WTC11 (cell line): ENCODE measurements at regions not wholly inside any gene's neighbourhood (a gene's known extent, or its start where the extent isn't known, plus 50 kb on each side); places are given as distances from the start of the nearest gene placed in this dataset.
"Not testable (repeated sequence)": the region's sequence is repeated elsewhere in the genome, so short reads cannot be mapped to it uniquely, and the experiment has no call there.

ENCODE experiments used
- ATAC-seq: fragments of 200-7000 bp; cut with Tn5 transposase; 2 replicates; pipeline ENCODE4 v1.10.0; 2021; ENCODE audit warnings: mild to moderate bottlenecking, moderate library complexity
- CTCF ChIA-PET: fragments of 300-600 bp; sonication (Branson Sonifier 250); formaldehyde crosslinking; loops from one replicate; lab custom pipeline; 2021; ENCODE audit warnings: antibody characterized with exemption; lab: Charles Lee
- POLR2A ChIA-PET: fragments of 350-600 bp; sonication (Branson Sonifier 250); formaldehyde crosslinking; loops from one replicate; lab custom pipeline; 2021; ENCODE audit warnings: antibody characterized with exemption; lab: Charles Lee
- DNase-seq: peaks from one replicate; pipeline ENCODE4 v3.0.0; 2021; ENCODE audit warnings: low spot score
- H3K27ac Mint-ChIP-seq: 2 replicates; pipeline ENCODE4 v1.8.0; 2021; ENCODE audit warnings: mixed read lengths
- H3K27me3 Mint-ChIP-seq: 2 replicates; pipeline ENCODE4 v1.8.0; 2021; ENCODE audit warnings: low read depth, mild to moderate bottlenecking, moderate library complexity, mixed read lengths
- H3K36me3 Mint-ChIP-seq: 2 replicates; pipeline ENCODE4 v1.8.0; 2021; ENCODE audit warnings: mixed read lengths
- H3K4me1 Mint-ChIP-seq: 2 replicates; pipeline ENCODE4 v1.8.0; 2022; ENCODE audit warnings: mixed read lengths
- H3K4me3 Mint-ChIP-seq: 2 replicates; pipeline ENCODE4 v1.8.0; 2021; ENCODE audit warnings: mild to moderate bottlenecking, moderate library complexity, mixed read lengths
- H3K9me3 Mint-ChIP-seq: 2 replicates; pipeline ENCODE4 v1.8.0; 2021; ENCODE audit warnings: mixed read lengths
- ETV6 ChIP-seq: sonication (generic); formaldehyde crosslinking; IDR thresholded peaks from 2 replicates; pipeline ENCODE4 v1.8.1; 2022; ENCODE audit warnings: mild to moderate bottlenecking, missing genetic modification reagents
- NR3C1 ChIP-seq: sonication (generic); formaldehyde crosslinking; conservative IDR thresholded peaks from 2 replicates; pipeline ENCODE4 v1.8.1; 2023; ENCODE audit warnings: low read depth, mild to moderate bottlenecking, missing genetic modification reagents
- PRRX2 ChIP-seq: fragments of 250-450 bp; sonication (Bioruptor Pico); IDR thresholded peaks from 2 replicates; pipeline ENCODE4 v1.8.0; 2021; ENCODE audit warnings: mild to moderate bottlenecking
- ZBTB21 ChIP-seq: sonication (generic); formaldehyde crosslinking; IDR thresholded peaks from 2 replicates; pipeline ENCODE4 v1.8.1; 2023; ENCODE audit warnings: mild to moderate bottlenecking, missing genetic modification reagents, borderline replicate concordance
- ZMAT4 ChIP-seq: fragments of 250-450 bp; sonication (Bioruptor Pico); IDR thresholded peaks from 2 replicates; pipeline ENCODE4 v1.9.0; 2021; ENCODE audit warnings: mild to moderate bottlenecking
- TF ChIP-seq, protein P1 (sequence below): sonication (generic); formaldehyde crosslinking; IDR thresholded peaks from 2 replicates; pipeline ENCODE4 v1.8.0; 2023; ENCODE audit warnings: missing genetic modification reagents, mild to moderate bottlenecking, borderline replicate concordance
- TF ChIP-seq, protein P2 (sequence below): fragments of 250-450 bp; sonication (Bioruptor Pico); IDR thresholded peaks from 2 replicates; pipeline ENCODE4 v1.9.0; 2021; ENCODE audit warnings: mild to moderate bottlenecking, borderline replicate concordance
- TF ChIP-seq, protein P3 (sequence below): sonication (generic); formaldehyde crosslinking; IDR thresholded peaks from 2 replicates; pipeline ENCODE4 v1.8.0; 2023; ENCODE audit warnings: mild to moderate bottlenecking, missing genetic modification reagents

GRCh38 chr9:74100042-74100441 lies 397.1 kb upstream of the RORB start:
- peaks cover 48% of the 10 kb centered on the region for H3K27me3 Mint-ChIP-seq
- ChIA-PET CTCF (no interaction called here), POLR2A (no interaction called here)
- ATAC-seq (peak; percentile 18), DNase-seq (no peak)
- H3K4me1 Mint-ChIP-seq, result peaks cover 2% of the 10 kb centered on the region; the same call in 1 of the 2 replicates
- H3K9me3 Mint-ChIP-seq, result peaks cover 83% of the 10 kb centered on the region
- no peak overlapping the region for H3K27ac Mint-ChIP-seq
- TF ChIP-seq NR3C1 (CRISPR knock-in tag), result no peak
- TF ChIP-seq ZMAT4 (CRISPR knock-in tag), result 0 out of 2 replicates have a peak, but pooled peaks have one; percentile 9
- TF ChIP-seq PRRX2 (CRISPR knock-in tag), result 0 out of 2 replicates have a peak, but pooled peaks have one; percentile 56
- H3K36me3 Mint-ChIP-seq, result peaks cover 93% of the 10 kb centered on the region
- H3K4me3 Mint-ChIP-seq, result no peak overlapping the region

GRCh38 chr9:74102148-74102547 lies 395.0 kb upstream of the RORB start:
- CTCF ChIA-PET, ATAC-seq, DNase-seq, POLR2A ChIA-PET, H3K4me1 Mint-ChIP-seq, H3K4me3 Mint-ChIP-seq, H3K27ac Mint-ChIP-seq: not testable (repeated sequence)
- Mint-ChIP-seq H3K36me3 (peaks cover 94% of the 10 kb centered on the region), H3K9me3 (peaks cover 88% of the 10 kb centered on the region), H3K27me3 (peaks cover 67% of the 10 kb centered on the region)

GRCh38 chr9:74102702-74103101 lies 394.4 kb upstream of the RORB start:
- H3K4me3 Mint-ChIP-seq, result no peak overlapping the region
- ChIA-PET CTCF (no interaction called here), POLR2A (no interaction called here)
- DNase-seq (no peak), ATAC-seq (no peak)
- H3K36me3 Mint-ChIP-seq, result peaks cover 92% of the 10 kb centered on the region
- TF ChIP-seq PRRX2 (CRISPR knock-in tag) (no peak), ZBTB21 (CRISPR knock-in tag) (no peak), ETV6 (no peak)
- TF ChIP-seq, protein P1, sequence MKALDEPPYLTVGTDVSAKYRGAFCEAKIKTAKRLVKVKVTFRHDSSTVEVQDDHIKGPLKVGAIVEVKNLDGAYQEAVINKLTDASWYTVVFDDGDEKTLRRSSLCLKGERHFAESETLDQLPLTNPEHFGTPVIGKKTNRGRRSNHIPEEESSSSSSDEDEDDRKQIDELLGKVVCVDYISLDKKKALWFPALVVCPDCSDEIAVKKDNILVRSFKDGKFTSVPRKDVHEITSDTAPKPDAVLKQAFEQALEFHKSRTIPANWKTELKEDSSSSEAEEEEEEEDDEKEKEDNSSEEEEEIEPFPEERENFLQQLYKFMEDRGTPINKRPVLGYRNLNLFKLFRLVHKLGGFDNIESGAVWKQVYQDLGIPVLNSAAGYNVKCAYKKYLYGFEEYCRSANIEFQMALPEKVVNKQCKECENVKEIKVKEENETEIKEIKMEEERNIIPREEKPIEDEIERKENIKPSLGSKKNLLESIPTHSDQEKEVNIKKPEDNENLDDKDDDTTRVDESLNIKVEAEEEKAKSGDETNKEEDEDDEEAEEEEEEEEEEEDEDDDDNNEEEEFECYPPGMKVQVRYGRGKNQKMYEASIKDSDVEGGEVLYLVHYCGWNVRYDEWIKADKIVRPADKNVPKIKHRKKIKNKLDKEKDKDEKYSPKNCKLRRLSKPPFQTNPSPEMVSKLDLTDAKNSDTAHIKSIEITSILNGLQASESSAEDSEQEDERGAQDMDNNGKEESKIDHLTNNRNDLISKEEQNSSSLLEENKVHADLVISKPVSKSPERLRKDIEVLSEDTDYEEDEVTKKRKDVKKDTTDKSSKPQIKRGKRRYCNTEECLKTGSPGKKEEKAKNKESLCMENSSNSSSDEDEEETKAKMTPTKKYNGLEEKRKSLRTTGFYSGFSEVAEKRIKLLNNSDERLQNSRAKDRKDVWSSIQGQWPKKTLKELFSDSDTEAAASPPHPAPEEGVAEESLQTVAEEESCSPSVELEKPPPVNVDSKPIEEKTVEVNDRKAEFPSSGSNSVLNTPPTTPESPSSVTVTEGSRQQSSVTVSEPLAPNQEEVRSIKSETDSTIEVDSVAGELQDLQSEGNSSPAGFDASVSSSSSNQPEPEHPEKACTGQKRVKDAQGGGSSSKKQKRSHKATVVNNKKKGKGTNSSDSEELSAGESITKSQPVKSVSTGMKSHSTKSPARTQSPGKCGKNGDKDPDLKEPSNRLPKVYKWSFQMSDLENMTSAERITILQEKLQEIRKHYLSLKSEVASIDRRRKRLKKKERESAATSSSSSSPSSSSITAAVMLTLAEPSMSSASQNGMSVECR, result no peak
- TF ChIP-seq, protein P2, sequence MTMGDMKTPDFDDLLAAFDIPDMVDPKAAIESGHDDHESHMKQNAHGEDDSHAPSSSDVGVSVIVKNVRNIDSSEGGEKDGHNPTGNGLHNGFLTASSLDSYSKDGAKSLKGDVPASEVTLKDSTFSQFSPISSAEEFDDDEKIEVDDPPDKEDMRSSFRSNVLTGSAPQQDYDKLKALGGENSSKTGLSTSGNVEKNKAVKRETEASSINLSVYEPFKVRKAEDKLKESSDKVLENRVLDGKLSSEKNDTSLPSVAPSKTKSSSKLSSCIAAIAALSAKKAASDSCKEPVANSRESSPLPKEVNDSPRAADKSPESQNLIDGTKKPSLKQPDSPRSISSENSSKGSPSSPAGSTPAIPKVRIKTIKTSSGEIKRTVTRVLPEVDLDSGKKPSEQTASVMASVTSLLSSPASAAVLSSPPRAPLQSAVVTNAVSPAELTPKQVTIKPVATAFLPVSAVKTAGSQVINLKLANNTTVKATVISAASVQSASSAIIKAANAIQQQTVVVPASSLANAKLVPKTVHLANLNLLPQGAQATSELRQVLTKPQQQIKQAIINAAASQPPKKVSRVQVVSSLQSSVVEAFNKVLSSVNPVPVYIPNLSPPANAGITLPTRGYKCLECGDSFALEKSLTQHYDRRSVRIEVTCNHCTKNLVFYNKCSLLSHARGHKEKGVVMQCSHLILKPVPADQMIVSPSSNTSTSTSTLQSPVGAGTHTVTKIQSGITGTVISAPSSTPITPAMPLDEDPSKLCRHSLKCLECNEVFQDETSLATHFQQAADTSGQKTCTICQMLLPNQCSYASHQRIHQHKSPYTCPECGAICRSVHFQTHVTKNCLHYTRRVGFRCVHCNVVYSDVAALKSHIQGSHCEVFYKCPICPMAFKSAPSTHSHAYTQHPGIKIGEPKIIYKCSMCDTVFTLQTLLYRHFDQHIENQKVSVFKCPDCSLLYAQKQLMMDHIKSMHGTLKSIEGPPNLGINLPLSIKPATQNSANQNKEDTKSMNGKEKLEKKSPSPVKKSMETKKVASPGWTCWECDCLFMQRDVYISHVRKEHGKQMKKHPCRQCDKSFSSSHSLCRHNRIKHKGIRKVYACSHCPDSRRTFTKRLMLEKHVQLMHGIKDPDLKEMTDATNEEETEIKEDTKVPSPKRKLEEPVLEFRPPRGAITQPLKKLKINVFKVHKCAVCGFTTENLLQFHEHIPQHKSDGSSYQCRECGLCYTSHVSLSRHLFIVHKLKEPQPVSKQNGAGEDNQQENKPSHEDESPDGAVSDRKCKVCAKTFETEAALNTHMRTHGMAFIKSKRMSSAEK (CRISPR knock-in tag), result no peak
- TF ChIP-seq, protein P3, sequence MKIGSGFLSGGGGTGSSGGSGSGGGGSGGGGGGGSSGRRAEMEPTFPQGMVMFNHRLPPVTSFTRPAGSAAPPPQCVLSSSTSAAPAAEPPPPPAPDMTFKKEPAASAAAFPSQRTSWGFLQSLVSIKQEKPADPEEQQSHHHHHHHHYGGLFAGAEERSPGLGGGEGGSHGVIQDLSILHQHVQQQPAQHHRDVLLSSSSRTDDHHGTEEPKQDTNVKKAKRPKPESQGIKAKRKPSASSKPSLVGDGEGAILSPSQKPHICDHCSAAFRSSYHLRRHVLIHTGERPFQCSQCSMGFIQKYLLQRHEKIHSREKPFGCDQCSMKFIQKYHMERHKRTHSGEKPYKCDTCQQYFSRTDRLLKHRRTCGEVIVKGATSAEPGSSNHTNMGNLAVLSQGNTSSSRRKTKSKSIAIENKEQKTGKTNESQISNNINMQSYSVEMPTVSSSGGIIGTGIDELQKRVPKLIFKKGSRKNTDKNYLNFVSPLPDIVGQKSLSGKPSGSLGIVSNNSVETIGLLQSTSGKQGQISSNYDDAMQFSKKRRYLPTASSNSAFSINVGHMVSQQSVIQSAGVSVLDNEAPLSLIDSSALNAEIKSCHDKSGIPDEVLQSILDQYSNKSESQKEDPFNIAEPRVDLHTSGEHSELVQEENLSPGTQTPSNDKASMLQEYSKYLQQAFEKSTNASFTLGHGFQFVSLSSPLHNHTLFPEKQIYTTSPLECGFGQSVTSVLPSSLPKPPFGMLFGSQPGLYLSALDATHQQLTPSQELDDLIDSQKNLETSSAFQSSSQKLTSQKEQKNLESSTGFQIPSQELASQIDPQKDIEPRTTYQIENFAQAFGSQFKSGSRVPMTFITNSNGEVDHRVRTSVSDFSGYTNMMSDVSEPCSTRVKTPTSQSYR, result no peak
- H3K27ac Mint-ChIP-seq, result no peak overlapping the region
- H3K9me3 Mint-ChIP-seq, result peaks cover 88% of the 10 kb centered on the region
- H3K4me1 Mint-ChIP-seq, result no peaks in the 10 kb centered on the region
- H3K27me3 Mint-ChIP-seq, result peaks cover 73% of the 10 kb centered on the region
